H1 (cell line): ENCODE measurements at regions not wholly inside any gene's neighbourhood (a gene's known extent, or its start where the extent isn't known, plus 50 kb on each side); places are given as distances from the start of the nearest gene placed in this dataset.

ENCODE experiments used
- CHD7 ChIP-seq: fragments of 300-600 bp; sonication (generic); IDR thresholded peaks from 2 replicates; pipeline ENCODE4 v1.7.1; 2012; ENCODE audit warnings: low read length, moderate library complexity, mild to moderate bottlenecking, inconsistent platforms; ENCODE audit not compliant: insufficient replicate concordance
- TF ChIP-seq, protein P1 (sequence below): IDR thresholded peaks from 2 replicates; pipeline ENCODE4 v1.6.1; 2012; ENCODE audit warnings: inconsistent platforms

GRCh38 chr15:69536726-69537512 is 84.3 kb downstream of the RPLP1 start (continued):
- TF ChIP-seq CHD7: no peak
- TF ChIP-seq, protein P1, sequence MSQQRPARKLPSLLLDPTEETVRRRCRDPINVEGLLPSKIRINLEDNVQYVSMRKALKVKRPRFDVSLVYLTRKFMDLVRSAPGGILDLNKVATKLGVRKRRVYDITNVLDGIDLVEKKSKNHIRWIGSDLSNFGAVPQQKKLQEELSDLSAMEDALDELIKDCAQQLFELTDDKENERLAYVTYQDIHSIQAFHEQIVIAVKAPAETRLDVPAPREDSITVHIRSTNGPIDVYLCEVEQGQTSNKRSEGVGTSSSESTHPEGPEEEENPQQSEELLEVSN: peak; percentile 52; the same call in 1 of the 2 replicates
